Tibial artery (tissue), 4 donors: ENCODE measurements at regions not wholly inside any gene's neighbourhood (a gene's known extent, or its start where the extent isn't known, plus 50 kb on each side); places are given as distances from the start of the nearest gene placed in this dataset.

Experiments used
- DNase-seq, 2 donors: peaks; one replicate each; pipeline ENCODE4 v3.0.0-alpha.2; 2019
- H3K27ac ChIP-seq, 2 donors: fragments of 200-600 bp; sonication (generic) in 1 of 2; 1 replicate in 1 of 2; 2 replicates in 1 of 2; pipeline ENCODE4 v1.5.1; 2018 to 2019; ENCODE audit warnings: mild to moderate bottlenecking in 1 of 2
- H3K27me3 ChIP-seq, 2 donors: fragments of 200-600 bp; sonication (generic) in 1 of 2; one replicate each; pipeline versions ENCODE4 v1.5.1 to v1.6.0; 2016 to 2019
- H3K36me3 ChIP-seq, 3 donors: fragments of 200-600 bp; sonication (generic) in 2 of 3; one replicate each; pipeline ENCODE4 v1.5.1; 2016 to 2019; ENCODE audit warnings: mild to moderate bottlenecking in 2 of 3
- H3K4me1 ChIP-seq, 4 donors: fragments of 200-600 bp; sonication (generic) in 2 of 4; 1 replicate in 3 of 4; 2 replicates in 1 of 4; pipeline ENCODE4 v1.5.1; 2016 to 2019
- H3K4me3 ChIP-seq, 2 donors: fragments of 200-600 bp; sonication (generic) in 1 of 2; 1 replicate in 1 of 2; 2 replicates in 1 of 2; pipeline ENCODE4 v1.5.1; 2018 to 2019; ENCODE audit warnings: mild to moderate bottlenecking in 2 of 2
- H3K9me3 ChIP-seq, 3 donors: fragments of 200-600 bp; sonication (generic) in 1 of 3; one replicate each; pipeline ENCODE4 v1.5.1; 2016 to 2019
- intact Hi-C: fragments of 100-400 bp; cut with DNase I; formaldehyde crosslinking; loops from one replicate; pipeline ENCODE4 v1.15.0; 2023; ENCODE audit warnings: low total_unique reads
- TF ChIP-seq, protein P1 (sequence below), 2 experiments: fragments of 200-600 bp in 1 of 2; fragments of 450-650 bp in 1 of 2; IDR thresholded peaks; one replicate each; pipeline ENCODE4 v1.5.1; 2017 to 2019; ENCODE audit warnings: antibody characterized with exemption in 2 of 2, mild to moderate bottlenecking in 1 of 2, moderate library complexity in 1 of 2

DNA sequence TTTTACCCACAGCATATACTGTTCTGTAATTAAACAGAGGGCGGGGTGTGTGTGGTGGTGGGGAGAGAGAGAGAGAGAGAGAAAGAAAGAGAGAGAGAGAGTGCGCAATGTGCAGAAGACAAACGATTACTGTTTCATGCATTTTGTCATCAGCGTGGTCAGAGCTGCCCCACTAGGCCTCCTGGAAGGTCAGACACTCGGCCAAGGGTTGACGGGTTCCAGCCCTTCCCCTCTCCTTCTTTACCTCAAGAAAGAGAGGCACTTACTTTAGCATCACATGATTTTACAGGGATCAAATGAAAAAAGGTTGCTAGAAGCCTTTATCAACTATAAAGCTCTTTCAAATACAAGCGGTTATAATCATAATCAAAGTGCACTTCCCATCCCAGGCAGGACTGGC is 269.2 kb upstream of the SORL1-AS1 start:
- intact Hi-C loops: no loop called here
- TF ChIP-seq, protein P1, sequence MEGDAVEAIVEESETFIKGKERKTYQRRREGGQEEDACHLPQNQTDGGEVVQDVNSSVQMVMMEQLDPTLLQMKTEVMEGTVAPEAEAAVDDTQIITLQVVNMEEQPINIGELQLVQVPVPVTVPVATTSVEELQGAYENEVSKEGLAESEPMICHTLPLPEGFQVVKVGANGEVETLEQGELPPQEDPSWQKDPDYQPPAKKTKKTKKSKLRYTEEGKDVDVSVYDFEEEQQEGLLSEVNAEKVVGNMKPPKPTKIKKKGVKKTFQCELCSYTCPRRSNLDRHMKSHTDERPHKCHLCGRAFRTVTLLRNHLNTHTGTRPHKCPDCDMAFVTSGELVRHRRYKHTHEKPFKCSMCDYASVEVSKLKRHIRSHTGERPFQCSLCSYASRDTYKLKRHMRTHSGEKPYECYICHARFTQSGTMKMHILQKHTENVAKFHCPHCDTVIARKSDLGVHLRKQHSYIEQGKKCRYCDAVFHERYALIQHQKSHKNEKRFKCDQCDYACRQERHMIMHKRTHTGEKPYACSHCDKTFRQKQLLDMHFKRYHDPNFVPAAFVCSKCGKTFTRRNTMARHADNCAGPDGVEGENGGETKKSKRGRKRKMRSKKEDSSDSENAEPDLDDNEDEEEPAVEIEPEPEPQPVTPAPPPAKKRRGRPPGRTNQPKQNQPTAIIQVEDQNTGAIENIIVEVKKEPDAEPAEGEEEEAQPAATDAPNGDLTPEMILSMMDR (IDR thresholded peaks at IDR 0.05): no peak
- Histone ChIP-seq H3K4me3 (peak overlapping the region; percentile 52 to 62), H3K27ac (peak overlapping the region; percentile 92 to 96), H3K4me1 (peaks cover 0 to 12% (median 3%) of the 10 kb centered on the region in 4 donors), H3K36me3 (no peaks in the 10 kb centered on the region), H3K27me3 (no peaks in the 10 kb centered on the region), H3K9me3 (no peaks in the 10 kb centered on the region)
- no peak for DNase-seq

GRCh38 chr11:121721448-121721847 is 268.7 kb upstream of the SORL1-AS1 start:
- Histone ChIP-seq H3K27me3 (no peaks in the 10 kb centered on the region), H3K9me3 (no peaks in the 10 kb centered on the region), H3K4me1 (peaks cover 0 to 12% (median 3%) of the 10 kb centered on the region in 4 donors), H3K4me3 (no peak overlapping the region), H3K36me3 (no peaks in the 10 kb centered on the region), H3K27ac (peak overlapping the region in 1 of 2 donors; percentile 92)
- no peak for DNase-seq
- TF ChIP-seq, protein P1 (IDR thresholded peaks at IDR 0.05): no peak
- intact Hi-C loops: no loop called here

GRCh38 chr11:121717296-121717695 is 264.5 kb upstream of the SORL1-AS1 start:
- Histone ChIP-seq H3K27me3 (no peaks in the 10 kb centered on the region), H3K4me1 (peaks cover 0 to 5% (median 0%) of the 10 kb centered on the region in 4 donors), H3K36me3 (no peaks in the 10 kb centered on the region), H3K27ac (no peak overlapping the region), H3K4me3 (no peak overlapping the region), H3K9me3 (no peaks in the 10 kb centered on the region)
- intact Hi-C loops: no loop called here
- TF ChIP-seq, protein P1 (IDR thresholded peaks at IDR 0.05): no peak
- no peak for DNase-seq

- TF ChIP-seq, protein P1 (IDR thresholded peaks at IDR 0.05): no peak
- Histone ChIP-seq H3K4me3 (no peak overlapping the region), H3K27me3 (no peaks in the 10 kb centered on the region), H3K9me3 (no peaks in the 10 kb centered on the region), H3K4me1 (no peaks in the 10 kb centered on the region), H3K27ac (no peak overlapping the region), H3K36me3 (no peaks in the 10 kb centered on the region)
- intact Hi-C loops: no loop called here
- DNase-seq: no peak
Observed at GRCh38 chr11:121716060-121716459, 263.3 kb upstream of the SORL1-AS1 start.

DNA sequence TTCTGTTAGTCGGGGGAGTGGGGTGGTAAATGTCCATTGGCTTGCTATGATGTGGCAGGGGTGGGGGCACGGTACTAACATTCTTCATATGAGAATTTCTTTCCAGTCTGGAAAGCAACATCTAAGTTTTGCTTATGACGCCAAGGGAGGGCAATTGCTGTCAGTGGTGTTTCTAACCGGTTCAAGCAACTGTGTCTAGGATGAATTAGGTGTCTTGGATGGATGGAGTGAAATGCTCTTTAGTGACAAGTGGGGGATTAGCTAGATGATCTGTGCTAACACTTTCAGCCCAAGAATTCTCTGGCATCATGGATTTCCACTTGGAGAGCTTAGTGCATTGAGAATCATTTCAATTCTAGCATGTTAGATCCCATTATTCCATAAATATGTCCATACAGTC is 262.6 kb upstream of the SORL1-AS1 start:
- TF ChIP-seq, protein P1 (IDR thresholded peaks at IDR 0.05): no peak
- Histone ChIP-seq H3K4me3 (no peak overlapping the region), H3K27ac (no peak overlapping the region), H3K4me1 (no peaks in the 10 kb centered on the region), H3K9me3 (no peaks in the 10 kb centered on the region), H3K36me3 (no peaks in the 10 kb centered on the region), H3K27me3 (no peaks in the 10 kb centered on the region)
- DNase-seq: no peak
- intact Hi-C loops: no loop called here

DNA sequence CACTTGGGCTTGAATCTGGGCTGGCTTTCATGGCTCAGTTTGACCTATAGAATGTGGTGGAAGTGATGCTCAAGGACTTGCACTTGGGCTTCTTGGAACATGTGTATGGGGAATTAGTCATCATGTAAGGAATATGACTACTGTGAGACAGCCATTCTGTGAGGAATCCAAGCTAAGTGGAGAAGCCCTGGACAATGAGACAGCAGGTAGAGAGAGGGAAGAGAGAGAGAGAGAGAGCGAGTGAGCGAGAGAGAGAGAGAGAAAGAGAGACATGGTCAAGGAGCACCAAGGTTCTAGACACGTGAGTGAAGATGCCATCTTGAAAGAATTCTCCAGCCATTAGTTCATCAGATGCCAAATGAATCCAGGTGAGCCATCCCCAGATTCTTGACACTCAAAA is 261.6 kb upstream of the SORL1-AS1 start:
- TF ChIP-seq, protein P1 (IDR thresholded peaks at IDR 0.05): no peak
- no peak overlapping the region for H3K27ac ChIP-seq
- H3K9me3 ChIP-seq: no peaks in the 10 kb centered on the region
- intact Hi-C loops: no loop called here
- no peaks in the 10 kb centered on the region for H3K36me3 ChIP-seq
- H3K4me1 ChIP-seq: no peaks in the 10 kb centered on the region
- H3K4me3 ChIP-seq: no peak overlapping the region
- no peak for DNase-seq
- no peaks in the 10 kb centered on the region for H3K27me3 ChIP-seq
